GM12874 (cell line): ENCODE measurements at regions not wholly inside any gene's neighbourhood (a gene's known extent, or its start where the extent isn't known, plus 50 kb on each side); places are given as distances from the start of the nearest gene placed in this dataset.

Experiments
- CTCF ChIP-seq: IDR thresholded peaks from 2 replicates; pipeline ENCODE4 v1.5.1; 2011; ENCODE audit warnings: low read depth, mild to moderate bottlenecking, control low read depth, low read length, moderate library complexity; ENCODE audit not compliant: insufficient read depth

- TF ChIP-seq CTCF, result no peak
These were observed 77.7 kb upstream of the DSCAM start for GRCh38 chr21:40924641-40925040.

GRCh38 chr21:40926238-40926637 is 79.3 kb upstream of the DSCAM start:
- no peak for TF ChIP-seq CTCF

- no peak for TF ChIP-seq CTCF
These were observed 82.9 kb upstream of the DSCAM start for GRCh38 chr21:40929833-40930232.

GRCh38 chr21:40931197-40931596 is 84.2 kb upstream of the DSCAM start:
- TF ChIP-seq CTCF, result no peak

- no peak for TF ChIP-seq CTCF
These were observed 89.2 kb upstream of the DSCAM start for GRCh38 chr21:40936178-40936577.

GRCh38 chr21:40936771-40937261 is 89.9 kb upstream of the DSCAM start:
- TF ChIP-seq CTCF, result no peak

GRCh38 chr21:40938078-40938477 is 91.1 kb upstream of the DSCAM start:
- no peak for TF ChIP-seq CTCF

- TF ChIP-seq CTCF, result no peak
These were observed 91.7 kb upstream of the DSCAM start for GRCh38 chr21:40938611-40939010.
